Esophagus muscularis mucosa (tissue), 4 donors: ENCODE measurements at regions not wholly inside any gene's neighbourhood (a gene's known extent, or its start where the extent isn't known, plus 50 kb on each side); places are given as distances from the start of the nearest gene placed in this dataset.
A peak's percentile ranks its signal among the peaks of the same experiment; 100 is the strongest.

Experiments
- DNase-seq: peaks from one replicate; pipeline ENCODE4 v3.0.0-alpha.2; 2017; ENCODE audit errors: extremely low spot score
- H3K27ac ChIP-seq, 4 donors: fragments of 200-600 bp; sonication (generic); replicated peaks in 1 of 4; 1 replicate in 3 of 4; 2 replicates in 1 of 4; pipeline ENCODE4 v1.5.1; 2016 to 2019; ENCODE audit warnings: mild to moderate bottlenecking in 1 of 4
- H3K27me3 ChIP-seq, 4 donors: fragments of 200-600 bp; sonication (generic); one replicate each; pipeline versions ENCODE4 v1.5.1 to v1.6.0; 2016 to 2019
- H3K36me3 ChIP-seq, 4 donors: fragments of 200-600 bp; sonication (generic); one replicate each; pipeline ENCODE4 v1.5.1; 2016 to 2019
- H3K4me1 ChIP-seq, 4 donors: fragments of 200-600 bp; sonication (generic); one replicate each; pipeline ENCODE4 v1.5.1; 2016 to 2019
- H3K4me3 ChIP-seq, 4 donors: fragments of 200-600 bp; sonication (generic); 1 replicate in 2 of 4; 2 replicates in 2 of 4; pipeline ENCODE4 v1.5.1; 2016 to 2019; ENCODE audit warnings: mild to moderate bottlenecking in 4 of 4, moderate library complexity in 1 of 4
- H3K9me3 ChIP-seq, 4 donors: fragments of 200-600 bp; sonication (generic); 1 replicate in 3 of 4; 2 replicates in 1 of 4; pipeline ENCODE4 v1.5.1; 2016 to 2019
- EP300 ChIP-seq: sonication (generic); formaldehyde crosslinking; IDR thresholded peaks from one replicate; pipeline ENCODE4 v1.6.1; 2017; ENCODE audit warnings: antibody characterized with exemption
- POLR2A ChIP-seq: fragments of 450-650 bp; IDR thresholded peaks from one replicate; pipeline ENCODE4 v1.6.1; 2017; ENCODE audit warnings: antibody characterized with exemption, moderate library complexity, mild to moderate bottlenecking, low read depth
- POLR2AphosphoS5 ChIP-seq, 2 donors: sonication (generic); formaldehyde crosslinking; IDR thresholded peaks; one replicate each; pipeline ENCODE4 v1.6.1; 2017; ENCODE audit warnings: antibody characterized with exemption in 2 of 2
- WGBS: methylation state at CpG from one replicate; pipeline ENCODE4 v1.1.5; 2018; 5-methylcytosine and 5-hydroxymethylcytosine counted together
- intact Hi-C: fragments of 100-400 bp; cut with DNase I; formaldehyde crosslinking; loops from one replicate; pipeline ENCODE4 v1.15.1; 2023
- TF ChIP-seq, protein P1 (sequence below), 3 experiments: fragments of 200-600 bp in 2 of 3; fragments of 450-650 bp in 1 of 3; sonication (generic) in 2 of 3; IDR thresholded peaks; one replicate each; pipeline ENCODE4 v1.5.1; 2017 to 2019; ENCODE audit warnings: antibody characterized with exemption in 3 of 3, mild to moderate bottlenecking in 2 of 3, moderate library complexity in 1 of 3

DNA sequence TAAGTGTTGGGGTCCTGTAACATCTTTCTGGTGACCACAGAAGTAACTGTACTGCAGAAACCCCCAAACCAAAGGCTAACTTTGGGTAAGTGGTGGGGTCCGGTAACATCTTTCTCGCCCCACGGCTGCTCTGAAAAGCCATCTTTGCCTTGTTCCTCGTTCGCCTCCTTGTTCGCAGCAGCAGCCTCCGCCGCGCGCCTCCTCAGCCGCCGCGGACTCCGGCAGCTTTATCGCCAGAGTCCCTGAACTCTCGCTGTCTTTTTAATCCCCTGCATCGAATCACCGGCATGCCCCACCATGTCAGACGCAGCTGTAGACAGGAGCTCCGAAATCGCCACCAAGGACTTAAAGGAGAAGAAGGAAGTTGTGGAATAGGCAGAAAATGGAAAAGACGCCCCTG lies 316.8 kb downstream of the TUSC7 start:
- intact Hi-C loops = loop anchor here (10.0 kb wide), 1 partner anchor 162 kb away; no protein-coding TSS in a partner anchor
- Histone ChIP-seq H3K4me1 (no peaks in the 10 kb centered on the region), H3K36me3 (no peaks in the 10 kb centered on the region), H3K27me3 (no peaks in the 10 kb centered on the region), H3K4me3 (no peak overlapping the region), H3K9me3 (no peaks in the 10 kb centered on the region), H3K27ac (no peak overlapping the region)
- WGBS = 97% methylated on average over 22 of the region's 22 CpGs
- no peak for DNase-seq
- TF ChIP-seq, protein P1, sequence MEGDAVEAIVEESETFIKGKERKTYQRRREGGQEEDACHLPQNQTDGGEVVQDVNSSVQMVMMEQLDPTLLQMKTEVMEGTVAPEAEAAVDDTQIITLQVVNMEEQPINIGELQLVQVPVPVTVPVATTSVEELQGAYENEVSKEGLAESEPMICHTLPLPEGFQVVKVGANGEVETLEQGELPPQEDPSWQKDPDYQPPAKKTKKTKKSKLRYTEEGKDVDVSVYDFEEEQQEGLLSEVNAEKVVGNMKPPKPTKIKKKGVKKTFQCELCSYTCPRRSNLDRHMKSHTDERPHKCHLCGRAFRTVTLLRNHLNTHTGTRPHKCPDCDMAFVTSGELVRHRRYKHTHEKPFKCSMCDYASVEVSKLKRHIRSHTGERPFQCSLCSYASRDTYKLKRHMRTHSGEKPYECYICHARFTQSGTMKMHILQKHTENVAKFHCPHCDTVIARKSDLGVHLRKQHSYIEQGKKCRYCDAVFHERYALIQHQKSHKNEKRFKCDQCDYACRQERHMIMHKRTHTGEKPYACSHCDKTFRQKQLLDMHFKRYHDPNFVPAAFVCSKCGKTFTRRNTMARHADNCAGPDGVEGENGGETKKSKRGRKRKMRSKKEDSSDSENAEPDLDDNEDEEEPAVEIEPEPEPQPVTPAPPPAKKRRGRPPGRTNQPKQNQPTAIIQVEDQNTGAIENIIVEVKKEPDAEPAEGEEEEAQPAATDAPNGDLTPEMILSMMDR (IDR thresholded peaks at IDR 0.05) = no peak
- TF ChIP-seq POLR2A = no peak
- no peak for TF ChIP-seq POLR2AphosphoS5 (IDR thresholded peaks at IDR 0.05)
- TF ChIP-seq EP300 = no peak

DNA sequence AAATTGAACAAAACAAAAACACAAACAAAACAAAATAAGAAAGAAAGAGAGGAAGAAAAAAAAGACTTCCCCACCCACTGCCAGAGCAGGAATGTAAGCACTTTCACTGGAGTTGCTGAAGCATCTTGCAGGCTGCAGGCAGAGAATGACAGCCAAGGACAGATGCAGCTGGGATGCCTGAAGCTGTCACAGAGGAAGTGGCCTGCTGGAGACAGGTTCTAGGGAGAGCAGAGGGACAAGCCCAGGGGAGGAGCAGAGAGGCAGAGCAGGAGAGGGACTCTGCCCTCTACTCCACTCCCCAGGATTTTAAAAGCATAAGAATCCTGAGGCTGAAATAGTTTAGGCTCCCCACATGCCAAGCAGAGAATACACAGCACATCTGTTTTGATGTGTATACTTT lies 326.2 kb downstream of the TUSC7 start:
- H3K36me3 ChIP-seq = no peaks in the 10 kb centered on the region
- no peak for DNase-seq
- no peaks in the 10 kb centered on the region for H3K27me3 ChIP-seq
- H3K4me1 ChIP-seq = peaks cover 0 to 15% (median 10%) of the 10 kb centered on the region in 4 donors
- TF ChIP-seq, protein P1 (IDR thresholded peaks at IDR 0.05) = no peak
- TF ChIP-seq POLR2AphosphoS5 (IDR thresholded peaks at IDR 0.05) (no peak), EP300 (no peak), POLR2A (no peak)
- intact Hi-C loops = no loop called here
- no peaks in the 10 kb centered on the region for H3K9me3 ChIP-seq
- H3K4me3 ChIP-seq = no peak overlapping the region
- peak overlapping the region; percentile 1 to 60 (median 52) for H3K27ac ChIP-seq

DNA sequence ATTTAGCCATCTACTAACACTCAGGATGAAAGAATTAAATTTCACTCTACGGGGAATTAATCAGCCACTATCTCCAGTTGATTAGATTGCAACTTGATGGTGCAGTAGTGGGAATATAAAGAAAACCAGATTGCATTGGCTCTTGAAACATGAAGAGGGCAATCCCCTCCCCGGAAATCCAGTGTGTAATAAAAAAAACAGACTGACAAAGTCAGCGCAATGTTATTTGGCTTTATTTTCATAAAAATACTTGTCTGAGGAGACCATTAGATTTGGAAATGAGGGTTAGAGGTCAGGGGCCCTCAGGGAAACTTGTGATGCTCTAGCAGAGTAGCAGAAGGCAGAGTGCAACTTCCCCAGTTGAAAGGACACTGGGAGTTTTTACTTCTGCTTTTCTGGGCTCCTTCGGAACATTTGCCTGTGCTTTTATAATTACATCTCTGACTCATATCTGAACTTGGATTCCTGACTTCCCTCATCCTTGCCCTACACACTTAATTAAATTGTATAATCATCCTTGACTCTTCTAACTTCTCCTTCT lies 326.8 kb downstream of the TUSC7 start:
- 37% methylated on average over 4 of the region's 4 CpGs for WGBS
- Histone ChIP-seq H3K36me3 (no peaks in the 10 kb centered on the region), H3K9me3 (no peaks in the 10 kb centered on the region), H3K4me3 (no peak overlapping the region), H3K27me3 (no peaks in the 10 kb centered on the region), H3K27ac (peak overlapping the region; percentile 26 to 60 (median 52)), H3K4me1 (peaks cover 0 to 15% (median 10%) of the 10 kb centered on the region in 4 donors)
- intact Hi-C loops = no loop called here
- TF ChIP-seq, protein P1 (IDR thresholded peaks at IDR 0.05) = no peak
- peak in 1 of 2 donors; percentile 21 for TF ChIP-seq POLR2AphosphoS5 (IDR thresholded peaks at IDR 0.05)
- DNase-seq = no peak

DNA sequence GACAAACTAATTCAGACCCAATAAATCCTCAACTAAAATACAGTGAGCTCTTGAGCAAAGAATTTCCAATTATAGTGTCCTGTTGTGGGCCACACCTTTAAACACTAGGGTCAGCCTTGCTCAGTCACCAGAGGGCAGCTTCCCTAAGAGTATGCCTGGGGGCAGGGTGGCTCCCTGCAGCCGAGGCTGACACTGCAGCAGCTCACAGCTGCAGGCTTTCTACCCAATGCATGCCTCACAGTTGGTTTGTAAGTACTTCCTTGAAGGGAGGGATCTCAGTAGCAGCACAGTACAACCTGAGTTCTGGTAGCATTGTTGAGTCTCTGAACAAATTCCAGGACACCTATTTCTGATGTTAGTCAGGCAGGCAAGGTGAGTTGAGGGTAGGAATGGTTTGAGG lies 335.6 kb downstream of the TUSC7 start:
- intact Hi-C loops = no loop called here
- TF ChIP-seq, protein P1 (IDR thresholded peaks at IDR 0.05) = no peak
- TF ChIP-seq POLR2AphosphoS5 (IDR thresholded peaks at IDR 0.05) = no peak
- TF ChIP-seq POLR2A = no peak
- TF ChIP-seq EP300 = no peak
- WGBS = no CpG with 5 or more reads among the region's 1 CpG
- H3K36me3 ChIP-seq = no peaks in the 10 kb centered on the region
- H3K27me3 ChIP-seq = no peaks in the 10 kb centered on the region
- no peaks in the 10 kb centered on the region for H3K4me1 ChIP-seq
- DNase-seq = no peak
- no peak overlapping the region for H3K27ac ChIP-seq
- H3K4me3 ChIP-seq = no peak overlapping the region
- H3K9me3 ChIP-seq = no peaks in the 10 kb centered on the region
